Mucosa of stomach (tissue), 1 donor: ENCODE measurements at regions not wholly inside any gene's neighbourhood (a gene's known extent, or its start where the extent isn't known, plus 50 kb on each side); places are given as distances from the start of the nearest gene placed in this dataset.
"Not testable (repeated sequence)": the region's sequence is repeated elsewhere in the genome, so short reads cannot be mapped to it uniquely, and the experiment has no call there.

Source experiments
- H3K27me3 ChIP-seq: one replicate; pipeline ENCODE4 v1.7.0; 2013; ENCODE audit warnings: mild to moderate bottlenecking, low read length; ENCODE audit not compliant: control insufficient read depth, insufficient read depth
- H3K36me3 ChIP-seq: one replicate; pipeline ENCODE4 v1.7.0; 2013; ENCODE audit warnings: low read length; ENCODE audit not compliant: control insufficient read depth, insufficient read depth
- H3K4me1 ChIP-seq: one replicate; pipeline ENCODE4 v1.7.0; 2013; ENCODE audit warnings: mild to moderate bottlenecking, low read length; ENCODE audit not compliant: control insufficient read depth, insufficient read depth
- H3K4me3 ChIP-seq: one replicate; pipeline ENCODE4 v1.7.0; 2013; ENCODE audit warnings: low read length
- H3K9ac ChIP-seq: one replicate; pipeline ENCODE4 v1.7.0; 2013; ENCODE audit warnings: mild to moderate bottlenecking, low read length, moderate library complexity
- H3K9me3 ChIP-seq: one replicate; pipeline ENCODE4 v1.7.0; 2013; ENCODE audit warnings: mild to moderate bottlenecking, low read length, moderate library complexity; ENCODE audit not compliant: control insufficient read depth
- donor health status: Pancreatic carcinoma.

DNA sequence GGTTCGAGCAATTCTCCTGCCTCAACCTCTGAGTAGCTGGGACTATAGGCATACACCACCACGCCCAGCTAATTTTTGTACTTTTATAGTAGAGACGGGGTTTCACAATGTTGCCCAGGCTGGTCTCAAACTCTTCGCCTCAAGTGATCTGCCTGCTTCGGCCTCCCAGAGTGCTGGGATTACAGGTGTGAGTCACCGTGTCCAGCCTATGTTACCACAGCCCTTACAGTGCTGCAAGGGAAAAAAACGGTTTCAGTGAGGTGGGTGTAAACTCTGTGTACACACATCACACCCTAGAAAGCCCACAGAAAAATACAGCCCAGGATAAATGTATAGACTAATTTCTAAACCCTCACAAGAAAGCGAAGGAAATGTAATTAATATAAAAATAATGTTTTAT is 103.5 kb upstream of the AKAP13 start:
- Histone ChIP-seq H3K4me3 (no peak overlapping the region), H3K4me1 (no peaks in the 10 kb centered on the region), H3K9ac (no peak overlapping the region), H3K27me3 (no peaks in the 10 kb centered on the region), H3K9me3 (no peaks in the 10 kb centered on the region), H3K36me3 (no peaks in the 10 kb centered on the region)

GRCh38 chr15:85277847-85278370 is 102.5 kb upstream of the AKAP13 start:
- Histone ChIP-seq H3K36me3 (no peaks in the 10 kb centered on the region), H3K4me3 (no peak overlapping the region), H3K27me3 (no peaks in the 10 kb centered on the region), H3K9me3 (no peaks in the 10 kb centered on the region), H3K9ac (no peak overlapping the region), H3K4me1 (no peaks in the 10 kb centered on the region)

GRCh38 chr15:85280203-85280602 is 100.2 kb upstream of the AKAP13 start:
- Histone ChIP-seq H3K36me3 (no peaks in the 10 kb centered on the region), H3K27me3 (no peaks in the 10 kb centered on the region), H3K9me3 (no peaks in the 10 kb centered on the region), H3K4me1 (no peaks in the 10 kb centered on the region), H3K9ac (no peak overlapping the region), H3K4me3 (no peak overlapping the region)

- no peaks in the 10 kb centered on the region for H3K36me3 ChIP-seq
- no peaks in the 10 kb centered on the region for H3K4me1 ChIP-seq
- no peaks in the 10 kb centered on the region for H3K9me3 ChIP-seq
- H3K9ac ChIP-seq: no peak overlapping the region
- no peak overlapping the region for H3K4me3 ChIP-seq
- no peaks in the 10 kb centered on the region for H3K27me3 ChIP-seq
Observed at GRCh38 chr15:85281293-85281882, 99.0 kb upstream of the AKAP13 start.

GRCh38 chr15:85282504-85283115 is 97.8 kb upstream of the AKAP13 start:
- H3K9me3 ChIP-seq: no peaks in the 10 kb centered on the region
- H3K27me3 ChIP-seq: no peaks in the 10 kb centered on the region
- H3K9ac ChIP-seq: no peak overlapping the region
- H3K4me1 ChIP-seq: no peaks in the 10 kb centered on the region
- H3K4me3 ChIP-seq: no peak overlapping the region
- no peaks in the 10 kb centered on the region for H3K36me3 ChIP-seq

- H3K9ac ChIP-seq, H3K9me3 ChIP-seq, H3K36me3 ChIP-seq, H3K27me3 ChIP-seq, H3K4me3 ChIP-seq, H3K4me1 ChIP-seq: not testable (repeated sequence)
Observed at GRCh38 chr15:85283815-85284214, 96.6 kb upstream of the AKAP13 start.

GRCh38 chr15:85284497-85284896 is 95.9 kb upstream of the AKAP13 start:
- H3K27me3 ChIP-seq: no peaks in the 10 kb centered on the region
- no peak overlapping the region for H3K4me3 ChIP-seq
- peaks cover 5% of the 10 kb centered on the region for H3K4me1 ChIP-seq
- no peak overlapping the region for H3K9ac ChIP-seq
- no peaks in the 10 kb centered on the region for H3K9me3 ChIP-seq
- no peaks in the 10 kb centered on the region for H3K36me3 ChIP-seq

DNA sequence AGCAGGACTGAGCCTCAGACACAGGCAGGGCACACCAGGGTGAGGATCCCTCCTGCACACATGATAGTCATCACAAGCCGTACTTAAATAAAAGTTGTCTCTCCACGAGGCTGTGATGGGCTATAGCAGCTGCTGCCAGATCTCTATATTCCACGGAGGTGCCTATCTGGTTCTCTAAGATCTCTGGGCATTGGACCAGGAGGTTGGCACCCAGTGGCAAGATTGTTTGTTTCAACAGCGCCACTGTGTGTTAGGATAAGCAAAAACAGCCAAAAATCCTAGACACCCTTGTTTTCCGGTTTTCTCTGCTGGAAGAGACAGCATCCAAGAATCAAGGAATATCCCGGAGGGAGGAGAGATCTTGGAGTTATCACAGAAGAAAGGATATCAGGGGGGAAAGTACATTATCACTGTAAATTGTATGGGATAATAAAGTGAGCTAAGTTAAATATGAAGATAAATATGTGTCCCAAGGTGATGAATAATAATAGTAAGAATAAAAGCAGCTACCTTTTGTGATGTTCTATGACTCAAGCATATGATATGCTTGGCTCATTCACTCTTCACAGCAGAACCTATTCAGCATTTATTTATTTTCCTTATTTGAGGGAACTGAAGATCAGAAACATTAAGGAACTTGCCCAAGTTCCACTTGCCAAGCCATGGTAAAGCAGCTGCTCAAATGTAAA is 90.6 kb upstream of the AKAP13 start:
- Histone ChIP-seq H3K9me3 (no peaks in the 10 kb centered on the region), H3K27me3 (no peaks in the 10 kb centered on the region), H3K36me3 (no peaks in the 10 kb centered on the region), H3K9ac (no peak overlapping the region), H3K4me1 (peaks cover 6% of the 10 kb centered on the region), H3K4me3 (no peak overlapping the region)

DNA sequence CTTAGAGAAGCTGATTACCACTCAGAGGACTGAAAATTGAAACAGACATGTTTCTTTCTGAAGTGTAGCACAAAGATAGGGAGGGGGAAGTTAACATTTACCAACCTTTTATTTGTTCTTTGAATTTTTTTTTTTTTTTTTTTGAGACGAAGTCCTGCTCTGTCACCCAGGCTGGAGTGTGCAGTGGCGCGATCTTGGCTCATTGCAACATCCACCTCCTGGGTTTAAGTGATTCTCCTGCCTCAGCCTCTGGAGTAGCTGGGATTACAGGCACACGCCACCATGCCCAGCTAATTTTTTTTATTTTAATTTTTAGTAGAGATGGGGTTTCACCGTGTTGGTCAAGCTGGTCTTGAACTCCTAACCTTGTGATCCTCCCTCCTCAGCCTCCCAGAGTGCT is 87.8 kb upstream of the AKAP13 start:
- not testable (repeated sequence) for H3K4me3 ChIP-seq, H3K4me1 ChIP-seq, H3K27me3 ChIP-seq, H3K9ac ChIP-seq, H3K36me3 ChIP-seq, H3K9me3 ChIP-seq

GRCh38 chr15:85296615-85297402 is 83.6 kb upstream of the AKAP13 start:
- Histone ChIP-seq H3K9me3 (no peaks in the 10 kb centered on the region), H3K36me3 (no peaks in the 10 kb centered on the region), H3K4me3 (no peak overlapping the region), H3K27me3 (no peaks in the 10 kb centered on the region), H3K4me1 (no peaks in the 10 kb centered on the region), H3K9ac (peak overlapping the region; percentile 18)

- H3K4me3 ChIP-seq: no peak overlapping the region
- H3K27me3 ChIP-seq: no peaks in the 10 kb centered on the region
- H3K36me3 ChIP-seq: no peaks in the 10 kb centered on the region
- no peaks in the 10 kb centered on the region for H3K9me3 ChIP-seq
- no peaks in the 10 kb centered on the region for H3K4me1 ChIP-seq
- H3K9ac ChIP-seq: no peak overlapping the region
Observed at GRCh38 chr15:85297537-85297936, 82.9 kb upstream of the AKAP13 start.

GRCh38 chr15:85298366-85298765 is 82.0 kb upstream of the AKAP13 start:
- H3K9me3 ChIP-seq: no peaks in the 10 kb centered on the region
- H3K4me1 ChIP-seq: no peaks in the 10 kb centered on the region
- no peak overlapping the region for H3K9ac ChIP-seq
- H3K27me3 ChIP-seq: no peaks in the 10 kb centered on the region
- no peak overlapping the region for H3K4me3 ChIP-seq
- no peaks in the 10 kb centered on the region for H3K36me3 ChIP-seq
